LNCaP clone FGC (cell line): ENCODE measurements at regions not wholly inside any gene's neighbourhood (a gene's known extent, or its start where the extent isn't known, plus 50 kb on each side); places are given as distances from the start of the nearest gene placed in this dataset.

Source experiments
- DNase-seq: peaks from one replicate; pipeline ENCODE4 v3.0.0-alpha.2; 2011; ENCODE audit warnings: low read depth
- H3K4me3 ChIP-seq: 2 replicates; pipeline ENCODE4 v1.5.1; 2011; ENCODE audit warnings: mild to moderate bottlenecking, low read depth, low read length, control low read depth
- TF ChIP-seq, protein P1 (sequence below): IDR thresholded peaks from 2 replicates; pipeline ENCODE4 v1.5.1; 2012; ENCODE audit warnings: mild to moderate bottlenecking; ENCODE audit not compliant: control insufficient read depth, insufficient read depth; ENCODE audit errors: extremely low read depth

DNA sequence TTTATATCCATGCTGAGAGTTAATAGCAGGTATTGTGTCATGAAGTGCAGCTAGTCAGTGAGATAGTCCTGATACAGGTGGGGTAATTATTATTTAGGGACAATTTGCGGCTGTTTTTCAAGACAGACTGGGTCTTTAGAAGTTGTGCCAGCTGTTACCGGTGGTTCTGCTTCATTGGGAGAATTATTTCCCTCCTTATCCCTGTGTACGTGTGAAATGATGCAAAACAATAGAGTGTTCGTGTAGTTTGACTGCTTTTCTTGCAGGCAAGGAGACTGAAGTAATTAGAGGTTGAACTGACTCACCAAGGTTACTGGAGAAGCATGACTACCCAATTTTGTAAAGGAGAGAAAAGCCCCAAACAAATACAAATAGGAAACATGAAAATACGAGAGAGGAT is 101.7 kb downstream of the ARRDC3 start:
- no peak for DNase-seq
- no peak overlapping the region for H3K4me3 ChIP-seq
- TF ChIP-seq, protein P1, sequence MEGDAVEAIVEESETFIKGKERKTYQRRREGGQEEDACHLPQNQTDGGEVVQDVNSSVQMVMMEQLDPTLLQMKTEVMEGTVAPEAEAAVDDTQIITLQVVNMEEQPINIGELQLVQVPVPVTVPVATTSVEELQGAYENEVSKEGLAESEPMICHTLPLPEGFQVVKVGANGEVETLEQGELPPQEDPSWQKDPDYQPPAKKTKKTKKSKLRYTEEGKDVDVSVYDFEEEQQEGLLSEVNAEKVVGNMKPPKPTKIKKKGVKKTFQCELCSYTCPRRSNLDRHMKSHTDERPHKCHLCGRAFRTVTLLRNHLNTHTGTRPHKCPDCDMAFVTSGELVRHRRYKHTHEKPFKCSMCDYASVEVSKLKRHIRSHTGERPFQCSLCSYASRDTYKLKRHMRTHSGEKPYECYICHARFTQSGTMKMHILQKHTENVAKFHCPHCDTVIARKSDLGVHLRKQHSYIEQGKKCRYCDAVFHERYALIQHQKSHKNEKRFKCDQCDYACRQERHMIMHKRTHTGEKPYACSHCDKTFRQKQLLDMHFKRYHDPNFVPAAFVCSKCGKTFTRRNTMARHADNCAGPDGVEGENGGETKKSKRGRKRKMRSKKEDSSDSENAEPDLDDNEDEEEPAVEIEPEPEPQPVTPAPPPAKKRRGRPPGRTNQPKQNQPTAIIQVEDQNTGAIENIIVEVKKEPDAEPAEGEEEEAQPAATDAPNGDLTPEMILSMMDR = no peak

DNA sequence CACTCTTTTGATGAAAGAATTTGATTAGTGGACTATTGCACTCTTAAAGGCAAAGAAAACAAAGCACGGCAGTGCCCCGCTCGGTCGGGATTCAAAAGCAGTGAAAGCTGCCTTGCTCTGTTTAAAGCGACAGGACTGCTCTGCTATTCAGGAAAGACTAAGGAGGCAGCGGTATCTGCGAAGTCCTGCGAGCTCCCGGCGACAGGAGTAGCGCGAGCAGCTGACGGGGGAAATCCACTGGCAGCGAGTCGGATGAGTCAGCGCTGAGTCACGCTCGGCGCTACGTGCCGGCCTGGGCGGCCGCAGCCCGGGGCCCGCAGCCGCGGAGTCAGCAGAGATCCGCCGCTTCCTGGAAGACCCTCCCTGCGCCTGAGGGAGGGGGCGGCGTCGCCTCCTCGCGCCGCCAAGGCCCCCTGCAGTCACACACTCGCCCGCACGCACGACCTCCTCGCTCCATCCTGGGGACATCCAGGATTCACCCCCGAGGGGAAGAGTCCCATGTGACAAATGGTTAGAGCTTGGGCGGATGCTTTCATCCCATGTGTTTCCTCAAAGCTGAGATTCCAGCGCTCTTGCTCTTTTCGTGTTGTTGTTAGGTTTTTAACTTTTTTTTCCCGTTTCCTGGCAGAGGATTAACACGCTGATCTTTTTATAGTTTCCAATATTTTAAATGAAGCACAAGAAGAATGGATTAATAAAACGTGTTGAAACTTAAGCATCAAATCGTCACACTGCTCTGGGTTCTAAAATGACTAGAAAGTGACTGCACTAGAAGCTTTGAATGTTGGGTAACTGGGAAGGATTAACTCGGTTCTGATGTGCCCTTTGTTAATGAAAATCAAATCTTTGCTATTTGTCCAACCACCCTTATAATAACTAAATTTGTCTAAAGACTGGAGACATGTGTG is 102.5 kb downstream of the ARRDC3 start:
- DNase-seq = peak; percentile 86
- H3K4me3 ChIP-seq = peak overlapping the region; percentile 41
- TF ChIP-seq, protein P1 = 0 out of 2 replicates have a peak, but pooled peaks have one; percentile 8

DNA sequence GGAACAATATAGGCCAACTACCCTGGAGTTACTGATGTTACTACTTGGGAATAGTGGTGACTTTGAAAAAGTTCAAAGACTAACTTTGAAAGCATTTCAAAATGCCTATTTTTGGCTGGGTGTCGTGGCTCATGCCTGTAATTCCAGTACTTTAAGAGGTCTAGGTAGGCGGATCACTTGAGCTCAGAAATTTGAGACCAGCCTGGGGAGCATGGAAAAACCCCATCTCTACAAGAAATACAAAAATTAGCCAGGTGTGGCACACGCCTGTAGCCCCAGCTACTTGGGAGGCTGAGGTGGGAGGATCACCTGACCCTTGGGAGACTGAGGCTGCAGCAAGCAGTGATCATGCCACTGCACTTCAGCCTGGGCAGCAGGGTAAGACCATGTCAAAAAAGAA is 105.3 kb downstream of the ARRDC3 start:
- H3K4me3 ChIP-seq = no peak overlapping the region
- no peak for DNase-seq
- TF ChIP-seq, protein P1 = no peak

DNA sequence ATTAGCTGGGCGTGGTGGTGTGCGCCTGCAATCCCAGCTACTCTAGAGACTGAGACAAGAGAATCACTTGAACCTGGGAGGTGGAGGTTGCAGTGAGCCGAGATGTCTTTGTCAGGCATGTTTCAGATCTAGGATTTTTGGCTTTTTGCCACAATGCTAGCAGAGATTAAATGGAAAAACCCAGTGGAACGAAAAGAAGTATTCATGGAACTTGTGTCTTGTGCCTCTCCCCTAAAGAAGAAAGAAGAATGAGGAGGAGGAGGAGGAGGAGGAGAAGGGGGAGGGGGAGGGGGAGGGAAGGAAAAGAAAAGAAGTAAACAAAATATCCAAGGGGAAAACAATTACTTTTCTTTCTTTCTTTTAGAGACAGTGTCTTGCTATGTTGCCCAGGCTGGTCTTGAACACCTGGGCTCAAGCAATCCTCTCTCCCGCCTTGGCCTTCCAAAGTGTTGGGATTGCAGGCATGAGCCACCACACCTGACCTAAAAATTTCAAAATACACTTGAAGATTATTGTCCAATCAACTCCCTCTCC is 106.0 kb downstream of the ARRDC3 start:
- TF ChIP-seq, protein P1 = no peak
- no peak for DNase-seq
- no peak overlapping the region for H3K4me3 ChIP-seq

DNA sequence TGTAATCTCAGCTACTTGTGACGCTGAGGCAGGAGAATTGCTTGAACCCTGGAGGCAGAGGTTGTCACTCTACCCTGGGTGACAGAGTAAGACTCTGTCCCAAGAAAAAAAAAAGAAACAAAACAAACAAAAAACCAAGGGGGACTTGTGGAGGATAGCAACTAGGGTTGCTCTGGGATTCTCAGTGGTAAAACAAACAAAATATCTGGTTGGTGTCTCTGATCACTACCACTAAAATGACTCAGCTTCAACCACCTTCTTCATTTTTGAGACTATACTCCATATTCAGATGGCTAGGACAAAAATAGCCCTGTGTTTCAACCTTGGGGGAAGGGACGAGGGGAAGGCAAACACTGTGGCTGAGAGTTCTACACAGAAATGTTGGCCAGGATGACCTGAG is 110.3 kb downstream of the ARRDC3 start:
- no peak overlapping the region for H3K4me3 ChIP-seq
- TF ChIP-seq, protein P1 = no peak
- no peak for DNase-seq

DNA sequence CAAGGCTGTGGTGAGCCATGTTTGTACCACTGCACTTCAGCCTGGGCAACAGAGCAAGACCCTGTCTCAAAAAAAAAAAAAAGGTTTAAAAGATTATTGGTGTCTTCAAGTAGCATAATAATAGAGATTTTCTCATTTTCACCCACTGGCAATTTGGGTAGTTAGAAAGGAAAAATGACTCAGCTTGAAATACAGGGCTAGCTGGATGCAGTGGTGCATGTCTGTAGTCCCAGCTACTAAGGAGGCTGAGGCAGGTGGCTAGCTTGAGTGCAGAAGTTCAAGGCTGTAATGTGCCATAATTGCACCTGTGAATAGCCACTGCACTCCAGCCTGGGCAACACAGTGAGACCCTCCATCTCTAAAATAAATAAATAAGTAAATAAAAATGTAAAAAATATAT is 111.1 kb downstream of the ARRDC3 start:
- TF ChIP-seq, protein P1 = no peak
- no peak for DNase-seq
- no peak overlapping the region for H3K4me3 ChIP-seq
